ENCODE measurements at regions not wholly inside any gene's neighbourhood (a gene's known extent, or its start where the extent isn't known, plus 50 kb on each side); places are given as distances from the start of the nearest gene placed in this dataset.
A peak's percentile ranks its signal among the peaks of the same experiment; 100 is the strongest.

- H3K4me3 ChIP-seq (ENCODE audit: low read depth, low read length, poor library complexity, severe bottlenecking): peak overlapping the region; percentile 51
- no peaks in the 10 kb centered on the region for H3K36me3 ChIP-seq (ENCODE audit: insufficient read depth, low read length)
- H3K4me2 ChIP-seq (ENCODE audit: low read length): peak overlapping the region; percentile 75
- H3K9ac ChIP-seq (ENCODE audit: low read length): peak overlapping the region; percentile 68
- H3K9me3 ChIP-seq (ENCODE audit: low read length): no peaks in the 10 kb centered on the region
- no peak overlapping the region for H2AFZ ChIP-seq (ENCODE audit: low read length)
- H3K9me2 ChIP-seq (ENCODE audit: low read depth, low read length): no peaks in the 10 kb centered on the region
- peak overlapping the region; percentile 94 for H3K27ac ChIP-seq (ENCODE audit: low read depth, low read length, poor library complexity, severe bottlenecking)
- H3F3A ChIP-seq (ENCODE audit: insufficient read depth, low read length): no peaks in the 10 kb centered on the region
- no peak for TF ChIP-seq EZH2 (IDR thresholded peaks at IDR 0.05; ENCODE audit: borderline replicate concordance, low read length)
- TF ChIP-seq, protein P1, sequence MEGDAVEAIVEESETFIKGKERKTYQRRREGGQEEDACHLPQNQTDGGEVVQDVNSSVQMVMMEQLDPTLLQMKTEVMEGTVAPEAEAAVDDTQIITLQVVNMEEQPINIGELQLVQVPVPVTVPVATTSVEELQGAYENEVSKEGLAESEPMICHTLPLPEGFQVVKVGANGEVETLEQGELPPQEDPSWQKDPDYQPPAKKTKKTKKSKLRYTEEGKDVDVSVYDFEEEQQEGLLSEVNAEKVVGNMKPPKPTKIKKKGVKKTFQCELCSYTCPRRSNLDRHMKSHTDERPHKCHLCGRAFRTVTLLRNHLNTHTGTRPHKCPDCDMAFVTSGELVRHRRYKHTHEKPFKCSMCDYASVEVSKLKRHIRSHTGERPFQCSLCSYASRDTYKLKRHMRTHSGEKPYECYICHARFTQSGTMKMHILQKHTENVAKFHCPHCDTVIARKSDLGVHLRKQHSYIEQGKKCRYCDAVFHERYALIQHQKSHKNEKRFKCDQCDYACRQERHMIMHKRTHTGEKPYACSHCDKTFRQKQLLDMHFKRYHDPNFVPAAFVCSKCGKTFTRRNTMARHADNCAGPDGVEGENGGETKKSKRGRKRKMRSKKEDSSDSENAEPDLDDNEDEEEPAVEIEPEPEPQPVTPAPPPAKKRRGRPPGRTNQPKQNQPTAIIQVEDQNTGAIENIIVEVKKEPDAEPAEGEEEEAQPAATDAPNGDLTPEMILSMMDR (IDR thresholded peaks at IDR 0.05; ENCODE audit: low read length): peak; percentile 85
- no peaks in the 10 kb centered on the region for H4K20me1 ChIP-seq (ENCODE audit: insufficient read depth, low read length)
- peaks cover 41% of the 10 kb centered on the region for H3K4me1 ChIP-seq (ENCODE audit: insufficient read depth, low read length, severe bottlenecking)
- H3K79me2 ChIP-seq (ENCODE audit: insufficient read depth, low read length): no peaks in the 10 kb centered on the region
- H3K27me3 ChIP-seq (ENCODE audit: insufficient read depth, low read length): no peaks in the 10 kb centered on the region
These were observed 75.8 kb downstream of the GGTLC2 start for GRCh38 chr22:22720201-22720723.

- H3K36me3 ChIP-seq (ENCODE audit: insufficient read depth, low read length): no peaks in the 10 kb centered on the region
- no peak overlapping the region for H2AFZ ChIP-seq (ENCODE audit: low read length)
- no peak for TF ChIP-seq EZH2 (IDR thresholded peaks at IDR 0.05; ENCODE audit: borderline replicate concordance, low read length)
- TF ChIP-seq, protein P1 (IDR thresholded peaks at IDR 0.05; ENCODE audit: low read length): no peak
- peaks cover 35% of the 10 kb centered on the region for H3K4me1 ChIP-seq (ENCODE audit: insufficient read depth, low read length, severe bottlenecking)
- no peaks in the 10 kb centered on the region for H3F3A ChIP-seq (ENCODE audit: insufficient read depth, low read length)
- no peaks in the 10 kb centered on the region for H3K27me3 ChIP-seq (ENCODE audit: insufficient read depth, low read length)
- peak overlapping the region; percentile 68 for H3K9ac ChIP-seq (ENCODE audit: low read length)
- H4K20me1 ChIP-seq (ENCODE audit: insufficient read depth, low read length): no peaks in the 10 kb centered on the region
- H3K4me3 ChIP-seq (ENCODE audit: low read depth, low read length, poor library complexity, severe bottlenecking): peak overlapping the region; percentile 51
- no peaks in the 10 kb centered on the region for H3K9me3 ChIP-seq (ENCODE audit: low read length)
- H3K27ac ChIP-seq (ENCODE audit: low read depth, low read length, poor library complexity, severe bottlenecking): peak overlapping the region; percentile 94
- no peaks in the 10 kb centered on the region for H3K79me2 ChIP-seq (ENCODE audit: insufficient read depth, low read length)
- H3K4me2 ChIP-seq (ENCODE audit: low read length): peak overlapping the region; percentile 75
- H3K9me2 ChIP-seq (ENCODE audit: low read depth, low read length): no peaks in the 10 kb centered on the region
These were observed 76.4 kb downstream of the GGTLC2 start for GRCh38 chr22:22720724-22721261.

DNA sequence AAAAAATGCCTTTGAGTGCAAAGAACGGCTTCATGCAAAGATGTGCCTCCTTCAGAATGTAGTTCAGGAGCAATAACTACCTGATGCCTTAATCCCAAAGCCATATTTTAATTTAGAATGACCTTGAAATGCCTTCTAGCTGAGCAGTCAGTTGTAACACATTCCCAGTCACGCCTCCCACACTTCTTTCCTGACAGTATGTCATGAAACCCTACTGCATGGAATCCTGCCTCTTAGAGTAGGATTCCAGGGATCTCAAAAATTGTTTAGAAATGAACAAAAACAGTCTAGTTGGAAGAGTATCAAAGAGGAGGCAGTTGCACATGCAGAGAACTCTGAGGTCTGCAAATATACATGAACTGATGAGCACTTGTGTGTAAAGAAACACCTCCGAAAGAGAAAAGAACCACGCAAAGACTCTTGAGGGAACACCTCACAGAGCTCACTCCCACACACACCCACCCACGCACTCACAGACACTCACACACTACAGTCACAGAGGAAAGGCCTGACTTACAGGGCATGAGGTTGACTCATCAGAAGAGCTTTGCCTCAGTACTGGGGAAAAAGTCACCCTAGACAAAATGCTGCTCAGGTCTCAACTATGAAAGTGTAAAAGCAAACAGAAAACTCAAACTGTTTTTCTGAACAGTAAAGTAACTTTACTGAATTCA, 77.4 kb downstream of the GGTLC2 start:
- no peaks in the 10 kb centered on the region for H3K9me2 ChIP-seq (ENCODE audit: low read depth, low read length)
- H3K27ac ChIP-seq (ENCODE audit: low read depth, low read length, poor library complexity, severe bottlenecking): no peak overlapping the region
- peak overlapping the region; percentile 68; the same call in 1 of the 2 replicates for H3K9ac ChIP-seq (ENCODE audit: low read length)
- H3K4me1 ChIP-seq (ENCODE audit: insufficient read depth, low read length, severe bottlenecking): peaks cover 32% of the 10 kb centered on the region
- no peaks in the 10 kb centered on the region for H3F3A ChIP-seq (ENCODE audit: insufficient read depth, low read length)
- no peak overlapping the region for H3K4me3 ChIP-seq (ENCODE audit: low read depth, low read length, poor library complexity, severe bottlenecking)
- no peaks in the 10 kb centered on the region for H3K9me3 ChIP-seq (ENCODE audit: low read length)
- no peaks in the 10 kb centered on the region for H4K20me1 ChIP-seq (ENCODE audit: insufficient read depth, low read length)
- H3K36me3 ChIP-seq (ENCODE audit: insufficient read depth, low read length): no peaks in the 10 kb centered on the region
- peak overlapping the region; percentile 75; the same call in 1 of the 2 replicates for H3K4me2 ChIP-seq (ENCODE audit: low read length)
- TF ChIP-seq EZH2 (IDR thresholded peaks at IDR 0.05; ENCODE audit: borderline replicate concordance, low read length): no peak
- TF ChIP-seq, protein P1 (IDR thresholded peaks at IDR 0.05; ENCODE audit: low read length): no peak
- no peaks in the 10 kb centered on the region for H3K79me2 ChIP-seq (ENCODE audit: insufficient read depth, low read length)
- no peak overlapping the region for H2AFZ ChIP-seq (ENCODE audit: low read length)
- no peaks in the 10 kb centered on the region for H3K27me3 ChIP-seq (ENCODE audit: insufficient read depth, low read length)

Measured in OCI-LY1 (cell line).